Tongue (tissue), 1 donor: ENCODE measurements at regions not wholly inside any gene's neighbourhood (a gene's known extent, or its start where the extent isn't known, plus 50 kb on each side); places are given as distances from the start of the nearest gene placed in this dataset.
A peak's percentile ranks its signal among the peaks of the same experiment; 100 is the strongest.
"Not testable (repeated sequence)": the region's sequence is repeated elsewhere in the genome, so short reads cannot be mapped to it uniquely, and the experiment has no call there.

Experiments
- DNase-seq: peaks from one replicate; pipeline ENCODE4 v3.0.0-alpha.2; 2015

GRCh38 chr11:86749821-86750401 is 50.4 kb upstream of the PRSS23 start:
- DNase-seq, result peak; percentile 34

- no peak for DNase-seq
Measured at GRCh38 chr11:86749376-86749775, 51.0 kb upstream of the PRSS23 start.

GRCh38 chr11:86748296-86748695 is 52.0 kb upstream of the PRSS23 start:
- no peak for DNase-seq

GRCh38 chr11:86747801-86748200 is 52.5 kb upstream of the PRSS23 start:
- no peak for DNase-seq

GRCh38 chr11:86746514-86746913 is 53.8 kb upstream of the PRSS23 start:
- peak; percentile 18 for DNase-seq

GRCh38 chr11:86745571-86745970 is 54.8 kb upstream of the PRSS23 start:
- no peak for DNase-seq

GRCh38 chr11:86743223-86744118 is 56.9 kb upstream of the PRSS23 start:
- DNase-seq, result no peak

- no peak for DNase-seq
Measured at GRCh38 chr11:86741839-86742805, 58.2 kb upstream of the PRSS23 start.

GRCh38 chr11:86741484-86741835 is 58.9 kb upstream of the PRSS23 start:
- DNase-seq, result no peak

- peak; percentile 73 for DNase-seq
Measured at GRCh38 chr11:86740628-86741483, 59.5 kb upstream of the PRSS23 start.

- DNase-seq, result no peak
Measured at GRCh38 chr11:86738568-86738967, 61.8 kb upstream of the PRSS23 start.

GRCh38 chr11:86737737-86738136 is 62.6 kb upstream of the PRSS23 start:
- DNase-seq, result peak; percentile 72

- DNase-seq, result no peak
Measured at GRCh38 chr11:86737230-86737629, 63.1 kb upstream of the PRSS23 start.

- no peak for DNase-seq
Measured at GRCh38 chr11:86736291-86737143, 63.8 kb upstream of the PRSS23 start.

- DNase-seq, result no peak
Measured at GRCh38 chr11:86735451-86736290, 63.3 kb upstream of the ME3 start.

- not testable (repeated sequence) for DNase-seq
Measured at GRCh38 chr11:86732739-86733138, 60.3 kb upstream of the ME3 start.

- DNase-seq, result not testable (repeated sequence)
Measured at GRCh38 chr11:86732286-86732685, 59.9 kb upstream of the ME3 start.

GRCh38 chr11:86729576-86729975 is 57.2 kb upstream of the ME3 start:
- DNase-seq, result not testable (repeated sequence)

GRCh38 chr11:86728562-86728961 is 56.1 kb upstream of the ME3 start:
- no peak for DNase-seq
